ENCODE measurements at regions not wholly inside any gene's neighbourhood (a gene's known extent, or its start where the extent isn't known, plus 50 kb on each side); places are given as distances from the start of the nearest gene placed in this dataset.

DNA sequence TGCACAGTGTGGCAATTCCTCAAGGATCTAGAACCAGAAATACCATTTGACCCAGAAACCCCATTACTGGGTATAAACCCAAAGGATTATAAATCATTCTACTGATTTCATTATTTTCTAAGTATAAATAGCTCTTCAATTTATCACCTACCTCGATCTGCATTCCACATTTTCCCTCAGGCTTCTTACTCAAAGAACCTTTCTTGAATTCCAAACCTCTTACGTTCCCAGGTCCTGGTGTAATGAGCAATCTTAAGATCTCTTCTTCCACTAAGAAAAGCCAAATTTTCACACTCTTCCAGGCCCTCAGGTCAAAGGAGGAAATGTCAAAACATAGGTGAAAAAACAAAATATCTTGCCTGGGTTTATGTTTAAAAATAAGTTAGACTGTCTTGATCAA is 237.3 kb upstream of the GPC6 start:
- H3K9me2 ChIP-seq (replicated peaks; ENCODE audit: insufficient read depth, low read length): no peaks in the 10 kb centered on the region
- no peaks in the 10 kb centered on the region for H3K4me1 ChIP-seq (ENCODE audit: low read length)
- no peaks in the 10 kb centered on the region for H3K27me3 ChIP-seq (replicated peaks; ENCODE audit: insufficient read depth, low read length)
- H3K4me3 ChIP-seq (ENCODE audit: low read length): no peak overlapping the region
- H3K27ac ChIP-seq (ENCODE audit: low read length): no peak overlapping the region
- no peak for DNase-seq
- H2AFZ ChIP-seq (ENCODE audit: low read length): no peak overlapping the region
- no peaks in the 10 kb centered on the region for H4K20me1 ChIP-seq (ENCODE audit: insufficient read depth, low read length)
- no peak overlapping the region for H3K4me2 ChIP-seq (ENCODE audit: low read depth, low read length)
- no peaks in the 10 kb centered on the region for H3K9me3 ChIP-seq (replicated peaks; ENCODE audit: insufficient read depth, low read length)
- no peaks in the 10 kb centered on the region for H3K79me2 ChIP-seq (ENCODE audit: low read length)
- TF ChIP-seq EZH2phosphoT487 (IDR thresholded peaks at IDR 0.05; ENCODE audit: low read length) (no peak), EZH2 (optimal IDR thresholded peaks at IDR 0.05; ENCODE audit: low read depth, low read length) (no peak)
- TF ChIP-seq, protein P1, sequence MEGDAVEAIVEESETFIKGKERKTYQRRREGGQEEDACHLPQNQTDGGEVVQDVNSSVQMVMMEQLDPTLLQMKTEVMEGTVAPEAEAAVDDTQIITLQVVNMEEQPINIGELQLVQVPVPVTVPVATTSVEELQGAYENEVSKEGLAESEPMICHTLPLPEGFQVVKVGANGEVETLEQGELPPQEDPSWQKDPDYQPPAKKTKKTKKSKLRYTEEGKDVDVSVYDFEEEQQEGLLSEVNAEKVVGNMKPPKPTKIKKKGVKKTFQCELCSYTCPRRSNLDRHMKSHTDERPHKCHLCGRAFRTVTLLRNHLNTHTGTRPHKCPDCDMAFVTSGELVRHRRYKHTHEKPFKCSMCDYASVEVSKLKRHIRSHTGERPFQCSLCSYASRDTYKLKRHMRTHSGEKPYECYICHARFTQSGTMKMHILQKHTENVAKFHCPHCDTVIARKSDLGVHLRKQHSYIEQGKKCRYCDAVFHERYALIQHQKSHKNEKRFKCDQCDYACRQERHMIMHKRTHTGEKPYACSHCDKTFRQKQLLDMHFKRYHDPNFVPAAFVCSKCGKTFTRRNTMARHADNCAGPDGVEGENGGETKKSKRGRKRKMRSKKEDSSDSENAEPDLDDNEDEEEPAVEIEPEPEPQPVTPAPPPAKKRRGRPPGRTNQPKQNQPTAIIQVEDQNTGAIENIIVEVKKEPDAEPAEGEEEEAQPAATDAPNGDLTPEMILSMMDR (IDR thresholded peaks at IDR 0.05; ENCODE audit: low read length): no peak
- no peak overlapping the region for H3K9ac ChIP-seq (ENCODE audit: low read length)
- no peaks in the 10 kb centered on the region for H3F3A ChIP-seq (ENCODE audit: insufficient read depth, low read length)
- no peaks in the 10 kb centered on the region for H3K36me3 ChIP-seq (replicated peaks; ENCODE audit: insufficient read depth, low read length)

DNA sequence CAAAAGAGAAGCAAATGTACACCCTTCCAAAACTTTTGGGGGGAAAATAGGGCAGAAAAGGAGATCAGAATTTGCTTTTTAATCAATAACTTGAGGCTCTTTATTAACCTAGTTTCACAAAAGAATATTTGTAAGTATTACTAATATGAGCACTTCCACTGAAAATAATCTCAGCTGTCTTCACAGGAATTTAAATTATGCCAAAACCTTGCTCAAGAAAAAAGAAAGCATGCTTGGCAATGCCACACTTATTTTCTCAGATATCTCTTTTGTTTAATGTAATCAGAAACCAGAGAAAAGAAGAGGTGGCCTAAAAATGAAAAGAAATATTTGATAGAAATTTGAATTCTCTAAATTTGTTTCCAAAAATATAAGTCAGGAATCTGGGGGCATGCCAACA is 234.9 kb upstream of the GPC6 start:
- H3K79me2 ChIP-seq (ENCODE audit: low read length): no peaks in the 10 kb centered on the region
- H4K20me1 ChIP-seq (ENCODE audit: insufficient read depth, low read length): no peaks in the 10 kb centered on the region
- no peaks in the 10 kb centered on the region for H3K9me3 ChIP-seq (replicated peaks; ENCODE audit: insufficient read depth, low read length)
- TF ChIP-seq EZH2 (optimal IDR thresholded peaks at IDR 0.05; ENCODE audit: low read depth, low read length): no peak
- no peak for TF ChIP-seq EZH2phosphoT487 (IDR thresholded peaks at IDR 0.05; ENCODE audit: low read length)
- TF ChIP-seq, protein P1 (IDR thresholded peaks at IDR 0.05; ENCODE audit: low read length): no peak
- no peaks in the 10 kb centered on the region for H3K27me3 ChIP-seq (replicated peaks; ENCODE audit: insufficient read depth, low read length)
- H3K27ac ChIP-seq (ENCODE audit: low read length): no peak overlapping the region
- H3K4me1 ChIP-seq (ENCODE audit: low read length): no peaks in the 10 kb centered on the region
- H3K4me3 ChIP-seq (ENCODE audit: low read length): no peak overlapping the region
- H2AFZ ChIP-seq (ENCODE audit: low read length): no peak overlapping the region
- no peak for DNase-seq
- H3K9me2 ChIP-seq (replicated peaks; ENCODE audit: insufficient read depth, low read length): no peaks in the 10 kb centered on the region
- no peak overlapping the region for H3K4me2 ChIP-seq (ENCODE audit: low read depth, low read length)
- no peak overlapping the region for H3K9ac ChIP-seq (ENCODE audit: low read length)
- H3F3A ChIP-seq (ENCODE audit: insufficient read depth, low read length): no peaks in the 10 kb centered on the region
- no peaks in the 10 kb centered on the region for H3K36me3 ChIP-seq (replicated peaks; ENCODE audit: insufficient read depth, low read length)

DNA sequence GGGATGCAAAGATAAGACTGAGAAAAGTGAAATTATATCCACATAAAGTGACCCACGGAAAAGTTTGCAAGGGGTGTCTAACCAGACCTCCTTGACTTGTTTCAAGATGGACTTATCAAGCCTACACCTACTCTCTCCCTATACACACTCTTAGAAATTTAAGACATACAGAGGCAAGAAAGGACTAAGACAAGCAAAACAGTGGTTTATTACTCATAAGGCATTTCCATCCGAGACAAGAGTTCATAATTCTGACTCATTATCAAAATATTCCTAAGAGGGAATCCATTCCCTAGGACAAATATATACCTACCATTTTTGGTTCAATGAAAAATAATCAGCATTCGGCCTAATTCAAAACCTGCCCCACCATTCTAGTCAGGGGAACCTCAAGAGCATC is 232.6 kb upstream of the GPC6 start:
- Histone ChIP-seq H3K4me1 (ENCODE audit: low read length) (no peaks in the 10 kb centered on the region), H3K9me3 (replicated peaks; ENCODE audit: insufficient read depth, low read length) (no peaks in the 10 kb centered on the region), H3K79me2 (ENCODE audit: low read length) (no peaks in the 10 kb centered on the region), H3K36me3 (replicated peaks; ENCODE audit: insufficient read depth, low read length) (no peaks in the 10 kb centered on the region), H3K4me3 (ENCODE audit: low read length) (no peak overlapping the region), H4K20me1 (ENCODE audit: insufficient read depth, low read length) (no peaks in the 10 kb centered on the region), H3K4me2 (ENCODE audit: low read depth, low read length) (no peak overlapping the region), H3K9me2 (replicated peaks; ENCODE audit: insufficient read depth, low read length) (no peaks in the 10 kb centered on the region), H3K27me3 (replicated peaks; ENCODE audit: insufficient read depth, low read length) (no peaks in the 10 kb centered on the region), H2AFZ (ENCODE audit: low read length) (no peak overlapping the region), H3K27ac (ENCODE audit: low read length) (no peak overlapping the region), H3K9ac (ENCODE audit: low read length) (no peak overlapping the region), H3F3A (ENCODE audit: insufficient read depth, low read length) (no peaks in the 10 kb centered on the region)
- TF ChIP-seq, protein P1 (IDR thresholded peaks at IDR 0.05; ENCODE audit: low read length): no peak
- no peak for TF ChIP-seq EZH2 (optimal IDR thresholded peaks at IDR 0.05; ENCODE audit: low read depth, low read length)
- TF ChIP-seq EZH2phosphoT487 (IDR thresholded peaks at IDR 0.05; ENCODE audit: low read length): no peak
- no peak for DNase-seq
